ENCODE measurements at regions not wholly inside any gene's neighbourhood (a gene's known extent, or its start where the extent isn't known, plus 50 kb on each side); places are given as distances from the start of the nearest gene placed in this dataset.

GRCh38 chr1:25043228-25043580, 113.1 kb upstream of the RUNX3 start:
- TF ChIP-seq, protein P1, sequence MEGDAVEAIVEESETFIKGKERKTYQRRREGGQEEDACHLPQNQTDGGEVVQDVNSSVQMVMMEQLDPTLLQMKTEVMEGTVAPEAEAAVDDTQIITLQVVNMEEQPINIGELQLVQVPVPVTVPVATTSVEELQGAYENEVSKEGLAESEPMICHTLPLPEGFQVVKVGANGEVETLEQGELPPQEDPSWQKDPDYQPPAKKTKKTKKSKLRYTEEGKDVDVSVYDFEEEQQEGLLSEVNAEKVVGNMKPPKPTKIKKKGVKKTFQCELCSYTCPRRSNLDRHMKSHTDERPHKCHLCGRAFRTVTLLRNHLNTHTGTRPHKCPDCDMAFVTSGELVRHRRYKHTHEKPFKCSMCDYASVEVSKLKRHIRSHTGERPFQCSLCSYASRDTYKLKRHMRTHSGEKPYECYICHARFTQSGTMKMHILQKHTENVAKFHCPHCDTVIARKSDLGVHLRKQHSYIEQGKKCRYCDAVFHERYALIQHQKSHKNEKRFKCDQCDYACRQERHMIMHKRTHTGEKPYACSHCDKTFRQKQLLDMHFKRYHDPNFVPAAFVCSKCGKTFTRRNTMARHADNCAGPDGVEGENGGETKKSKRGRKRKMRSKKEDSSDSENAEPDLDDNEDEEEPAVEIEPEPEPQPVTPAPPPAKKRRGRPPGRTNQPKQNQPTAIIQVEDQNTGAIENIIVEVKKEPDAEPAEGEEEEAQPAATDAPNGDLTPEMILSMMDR (IDR thresholded peaks at IDR 0.05): no peak
- TF ChIP-seq POLR2A (IDR thresholded peaks at IDR 0.05): no peak
